ENCODE measurements at regions not wholly inside any gene's neighbourhood (a gene's known extent, or its start where the extent isn't known, plus 50 kb on each side); places are given as distances from the start of the nearest gene placed in this dataset.

GRCh38 chr5:5575461-5575860 lies 153.0 kb downstream of the ICE1 start:
- DNase-seq, result no peak

DNA sequence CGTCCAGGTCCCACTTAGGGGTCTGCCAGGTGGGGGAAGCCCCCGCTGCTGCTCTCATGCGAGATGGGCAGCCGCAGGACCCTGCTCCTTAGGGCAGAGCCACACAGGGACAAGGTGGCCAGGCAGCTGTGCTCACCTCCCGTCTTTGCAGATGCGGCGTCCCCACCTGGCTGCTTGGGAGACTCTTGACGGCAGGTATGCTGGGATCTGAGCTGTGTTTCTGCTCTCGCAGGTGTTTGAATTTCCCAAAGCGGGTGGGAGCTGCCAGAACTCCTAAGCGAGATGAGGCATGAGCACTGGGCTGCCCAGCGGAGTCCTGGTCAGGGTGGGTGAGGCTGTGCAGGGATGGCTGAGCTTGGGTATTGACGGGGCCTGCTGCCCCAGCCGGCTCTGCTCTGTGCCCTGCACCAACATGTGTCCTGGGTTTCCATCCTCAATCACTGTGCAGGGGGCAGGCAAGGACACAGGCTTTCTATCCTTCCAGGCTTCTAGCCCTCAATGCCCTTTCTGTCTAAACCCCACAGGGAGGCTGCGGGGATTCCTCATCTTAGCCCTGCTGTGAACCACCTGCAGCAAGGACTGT lies 151.4 kb downstream of the ICE1 start:
- DNase-seq, result no peak

DNA sequence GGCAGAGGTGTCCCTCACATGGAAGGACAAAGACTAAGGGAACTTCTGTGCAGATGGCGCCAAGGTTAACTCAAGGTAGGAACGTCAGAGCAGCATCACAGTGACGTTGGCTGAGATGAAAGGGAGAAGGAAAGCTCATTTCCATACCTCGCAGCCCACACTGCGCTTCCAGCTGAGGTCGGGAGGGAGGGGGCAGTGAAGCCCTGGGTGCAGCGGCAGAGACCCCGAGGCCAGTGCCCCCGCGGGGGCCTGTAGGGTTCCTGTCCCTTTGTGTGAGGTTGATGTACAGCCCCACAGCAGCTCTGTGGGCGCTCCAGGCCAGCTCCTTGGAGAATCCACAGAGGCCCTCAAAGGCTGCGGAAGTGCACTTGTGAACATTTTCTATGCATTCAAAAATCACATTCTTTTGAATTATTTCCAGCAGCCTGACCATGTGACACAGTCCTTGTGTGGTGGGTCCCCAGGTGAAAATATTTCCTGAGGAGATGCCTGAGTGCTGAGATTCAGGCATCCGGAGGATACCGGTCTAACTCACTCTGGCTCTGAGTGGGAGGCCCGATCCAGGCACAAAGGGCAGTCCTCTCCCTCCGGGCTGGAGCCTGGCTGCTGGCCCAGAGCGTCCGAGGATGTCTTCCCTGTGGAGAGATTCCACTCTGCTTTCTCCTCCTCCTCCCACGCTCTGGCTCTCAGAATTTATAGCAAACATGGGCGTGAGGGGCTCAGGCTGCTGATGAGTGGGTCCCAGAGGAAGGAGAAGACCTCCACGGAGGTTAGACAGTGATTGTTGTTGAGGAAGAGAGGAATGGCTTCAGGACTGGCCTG lies 150.7 kb downstream of the ICE1 start:
- no peak for DNase-seq

GRCh38 chr5:5572010-5572865 lies 149.8 kb downstream of the ICE1 start:
- DNase-seq, result no peak

- no peak for DNase-seq
These were observed 148.2 kb downstream of the ICE1 start for GRCh38 chr5:5570646-5571045.

GRCh38 chr5:5564898-5565297 lies 142.4 kb downstream of the ICE1 start:
- no peak for DNase-seq

DNA sequence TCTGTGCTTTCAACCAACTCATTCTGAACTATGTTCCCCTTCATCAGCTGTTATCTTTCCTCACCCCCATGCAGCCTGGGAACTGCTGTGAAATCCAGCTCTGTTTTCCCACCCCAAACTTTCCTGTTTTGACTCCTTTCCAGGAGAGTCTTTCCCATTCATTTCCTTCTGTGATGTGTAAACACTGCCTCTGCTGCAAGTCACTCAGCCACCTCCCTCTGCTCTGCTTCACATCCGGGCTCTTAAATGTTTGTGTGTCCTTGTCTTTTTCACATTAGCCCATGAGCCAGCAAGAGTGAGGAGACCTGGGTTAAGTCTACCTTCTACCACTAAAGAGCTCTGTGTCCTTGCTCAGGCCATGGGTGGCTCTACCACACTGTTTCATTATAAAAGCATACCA lies 137.5 kb downstream of the ICE1 start:
- DNase-seq, result peak; percentile 73

GRCh38 chr5:5558638-5559527 lies 136.4 kb downstream of the ICE1 start:
- no peak for DNase-seq

GRCh38 chr5:5558102-5558501 lies 135.6 kb downstream of the ICE1 start:
- DNase-seq, result no peak

GRCh38 chr5:5551499-5551898 lies 129.0 kb downstream of the ICE1 start:
- DNase-seq, result no peak

DNA sequence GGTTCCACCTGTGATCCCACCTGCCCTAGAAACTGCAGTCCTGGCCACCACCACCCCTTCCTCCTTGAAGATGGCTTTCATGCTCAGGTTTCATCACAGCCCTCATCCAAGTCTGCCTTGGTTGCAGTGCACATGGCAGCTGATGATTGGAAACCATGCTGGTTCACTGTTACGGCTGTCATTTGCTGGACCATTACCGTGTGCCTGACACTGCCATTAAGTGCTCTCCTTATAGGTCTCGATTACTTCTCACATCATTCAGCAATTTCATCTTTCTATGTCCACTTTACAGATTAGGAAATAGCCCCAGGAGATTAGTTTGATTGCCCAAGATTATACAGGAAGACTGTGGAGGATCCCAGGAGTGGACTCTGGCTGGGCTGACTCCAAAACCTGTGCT lies 123.9 kb downstream of the ICE1 start:
- DNase-seq, result no peak

DNA sequence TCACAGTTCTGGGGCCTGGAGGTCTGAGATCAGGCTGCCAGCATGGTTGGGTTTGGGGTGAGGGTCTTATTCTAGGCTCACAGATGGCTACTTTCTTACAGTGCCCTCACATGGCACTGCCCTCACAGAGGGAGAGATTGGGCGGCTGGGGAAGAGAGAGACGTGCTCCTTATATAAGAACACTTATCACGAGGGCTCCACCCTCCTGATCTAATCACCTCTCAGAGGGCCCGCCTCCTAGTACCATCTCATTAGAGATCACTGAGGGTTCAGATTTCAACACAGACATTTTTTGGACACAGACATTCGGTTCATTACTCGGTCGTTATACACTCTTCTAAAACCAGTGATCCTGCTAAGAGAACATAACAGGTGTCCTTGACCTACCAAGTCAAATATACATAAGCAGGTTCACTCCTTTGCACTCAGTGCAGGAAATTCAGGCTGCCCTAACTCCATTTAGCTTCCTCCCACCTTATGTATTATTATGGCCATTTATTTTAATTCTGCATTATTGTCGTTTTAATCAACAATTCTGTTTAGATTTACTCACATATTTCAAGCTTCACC lies 121.7 kb downstream of the ICE1 start:
- DNase-seq, result peak; percentile 52

GRCh38 chr5:5542654-5543053 lies 120.2 kb downstream of the ICE1 start:
- DNase-seq, result peak; percentile 38

DNA sequence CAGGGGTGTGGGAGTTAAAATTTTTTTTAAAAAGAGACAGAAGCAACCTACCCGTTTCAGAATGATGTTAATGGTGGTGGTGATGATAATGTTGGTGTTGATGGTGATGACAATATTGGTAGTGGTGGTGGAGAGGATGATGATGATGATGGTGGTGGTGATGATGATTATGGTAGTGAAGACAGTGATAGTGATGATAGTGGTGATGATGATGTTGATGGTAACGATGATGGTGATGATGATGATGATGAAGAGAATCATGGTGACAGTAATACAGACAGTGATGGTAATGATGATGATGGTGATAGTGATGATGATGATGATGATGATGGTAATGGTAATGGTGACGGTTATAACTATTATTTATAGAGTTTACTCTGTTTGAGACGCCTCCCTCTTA lies 117.6 kb downstream of the ICE1 start:
- no peak for DNase-seq
